ENCODE measurements at regions not wholly inside any gene's neighbourhood (a gene's known extent, or its start where the extent isn't known, plus 50 kb on each side); places are given as distances from the start of the nearest gene placed in this dataset.

- TF ChIP-seq CTCF (IDR thresholded peaks at IDR 0.05; ENCODE audit: insufficient read depth, low read depth, low read length): no peak
- no peak for TF ChIP-seq EZH2 (IDR thresholded peaks at IDR 0.05; ENCODE audit: insufficient read depth, low read length)
These were observed 120.8 kb upstream of the DDX18 start for GRCh38 chr2:117693651-117694050.
